PFSK-1 (cell line): ENCODE measurements at regions not wholly inside any gene's neighbourhood (a gene's known extent, or its start where the extent isn't known, plus 50 kb on each side); places are given as distances from the start of the nearest gene placed in this dataset.

Experiments used
- FOXP2 ChIP-seq: optimal IDR thresholded peaks from 2 replicates; pipeline ENCODE3; 2011; ENCODE audit warnings: borderline replicate concordance, control low read depth, inconsistent platforms; ENCODE audit not compliant: insufficient read depth; ENCODE audit errors: extremely low read length, extremely low read depth
- POLR2AphosphoS5 ChIP-seq: IDR thresholded peaks from 2 replicates; pipeline ENCODE4 v1.6.1; 2012; ENCODE audit warnings: low read depth, mild to moderate bottlenecking, control low read depth, low read length, moderate library complexity
- REST ChIP-seq, 2 experiments: IDR thresholded peaks; 2 replicates each; pipeline versions ENCODE4 v1.6.1 to v1.8.0; 2011 to 2012; ENCODE audit warnings: low read depth in 2 of 2, low read length in 2 of 2, control low read depth in 1 of 2, inconsistent platforms in 1 of 2, mild to moderate bottlenecking in 1 of 2, moderate library complexity in 1 of 2; ENCODE audit not compliant: insufficient read depth in 1 of 2
- SIN3A ChIP-seq: IDR thresholded peaks from 2 replicates; pipeline ENCODE4 v1.6.1; 2012; ENCODE audit warnings: mild to moderate bottlenecking, low read length, moderate library complexity, borderline replicate concordance; ENCODE audit not compliant: insufficient read depth
- TAF1 ChIP-seq: IDR thresholded peaks from 2 replicates; pipeline ENCODE4 v1.6.1; 2012; ENCODE audit warnings: low read length, control low read depth, borderline replicate concordance; ENCODE audit not compliant: insufficient read depth

GRCh38 chr12:125284087-125284486 lies 218.9 kb downstream of the AACS start:
- TF ChIP-seq SIN3A = no peak
- TF ChIP-seq FOXP2 = no peak
- TF ChIP-seq POLR2AphosphoS5 = no peak
- no peak for TF ChIP-seq REST (IDR thresholded peaks at IDR 0.05; ENCODE audit: insufficient read depth in 1 of 2, low read depth in 2 of 2, low read length in 2 of 2)
- no peak for TF ChIP-seq TAF1

- TF ChIP-seq FOXP2 (no peak), SIN3A (no peak), REST (IDR thresholded peaks at IDR 0.05; ENCODE audit: insufficient read depth in 1 of 2, low read depth in 2 of 2, low read length in 2 of 2) (no peak), TAF1 (no peak), POLR2AphosphoS5 (no peak)
Observed at GRCh38 chr12:125284945-125285685, 219.9 kb downstream of the AACS start.

- no peak for TF ChIP-seq REST (IDR thresholded peaks at IDR 0.05; ENCODE audit: insufficient read depth in 1 of 2, low read depth in 2 of 2, low read length in 2 of 2)
- TF ChIP-seq TAF1 = no peak
- TF ChIP-seq POLR2AphosphoS5 = no peak
- no peak for TF ChIP-seq SIN3A
- TF ChIP-seq FOXP2 = no peak
Observed at GRCh38 chr12:125286005-125286727, 220.9 kb downstream of the AACS start.

GRCh38 chr12:125287155-125287847 lies 222.1 kb downstream of the AACS start:
- TF ChIP-seq POLR2AphosphoS5 = no peak
- no peak for TF ChIP-seq TAF1
- no peak for TF ChIP-seq SIN3A
- no peak for TF ChIP-seq FOXP2
- TF ChIP-seq REST (IDR thresholded peaks at IDR 0.05; ENCODE audit: insufficient read depth in 1 of 2, low read depth in 2 of 2, low read length in 2 of 2) = no peak
